ENCODE measurements at regions not wholly inside any gene's neighbourhood (a gene's known extent, or its start where the extent isn't known, plus 50 kb on each side); places are given as distances from the start of the nearest gene placed in this dataset.

- no peak for TF ChIP-seq CTCF (IDR thresholded peaks at IDR 0.05; ENCODE audit: control insufficient read depth, extremely low read depth, insufficient read depth)
- no peak for DNase-seq (ENCODE audit: low read depth)
- H3K4me3 ChIP-seq (ENCODE audit: low read depth, low read length) = no peak overlapping the region
These were observed 342.0 kb downstream of the TBC1D32 start for GRCh38 chr6:120992257-120992656.

- no peak for TF ChIP-seq CTCF (IDR thresholded peaks at IDR 0.05; ENCODE audit: control insufficient read depth, extremely low read depth, insufficient read depth)
- H3K4me3 ChIP-seq (ENCODE audit: low read depth, low read length) = no peak overlapping the region
- no peak for DNase-seq (ENCODE audit: low read depth)
These were observed 343.4 kb downstream of the TBC1D32 start for GRCh38 chr6:120990866-120991265.

GRCh38 chr6:120981835-120982234 is 352.4 kb downstream of the TBC1D32 start:
- no peak for DNase-seq (ENCODE audit: low read depth)
- no peak for TF ChIP-seq CTCF (IDR thresholded peaks at IDR 0.05; ENCODE audit: control insufficient read depth, extremely low read depth, insufficient read depth)
- no peak overlapping the region for H3K4me3 ChIP-seq (ENCODE audit: low read depth, low read length)

GRCh38 chr6:120966321-120966720 is 368.0 kb downstream of the TBC1D32 start:
- no peak for TF ChIP-seq CTCF (IDR thresholded peaks at IDR 0.05; ENCODE audit: control insufficient read depth, extremely low read depth, insufficient read depth)
- H3K4me3 ChIP-seq (ENCODE audit: low read depth, low read length) = no peak overlapping the region
- DNase-seq (ENCODE audit: low read depth) = no peak

GRCh38 chr6:120965814-120966213 is 368.5 kb downstream of the TBC1D32 start:
- no peak for DNase-seq (ENCODE audit: low read depth)
- TF ChIP-seq CTCF (IDR thresholded peaks at IDR 0.05; ENCODE audit: control insufficient read depth, extremely low read depth, insufficient read depth) = no peak
- no peak overlapping the region for H3K4me3 ChIP-seq (ENCODE audit: low read depth, low read length)

GRCh38 chr6:120960761-120961160 is 373.5 kb downstream of the TBC1D32 start:
- DNase-seq (ENCODE audit: low read depth) = no peak
- no peak for TF ChIP-seq CTCF (IDR thresholded peaks at IDR 0.05; ENCODE audit: control insufficient read depth, extremely low read depth, insufficient read depth)

GRCh38 chr6:120954111-120954510 is 380.2 kb downstream of the TBC1D32 start:
- TF ChIP-seq CTCF (IDR thresholded peaks at IDR 0.05; ENCODE audit: control insufficient read depth, extremely low read depth, insufficient read depth) = no peak
- no peak for DNase-seq (ENCODE audit: low read depth)
- no peak overlapping the region for H3K4me3 ChIP-seq (ENCODE audit: low read depth, low read length)

More at GRCh38 chr6:120960761-120961160, 373.5 kb downstream of the TBC1D32 start:
- no peak overlapping the region for H3K4me3 ChIP-seq (ENCODE audit: low read depth, low read length)

Measured in LNCaP clone FGC (cell line).